ENCODE measurements at regions not wholly inside any gene's neighbourhood (a gene's known extent, or its start where the extent isn't known, plus 50 kb on each side); places are given as distances from the start of the nearest gene placed in this dataset.

DNA sequence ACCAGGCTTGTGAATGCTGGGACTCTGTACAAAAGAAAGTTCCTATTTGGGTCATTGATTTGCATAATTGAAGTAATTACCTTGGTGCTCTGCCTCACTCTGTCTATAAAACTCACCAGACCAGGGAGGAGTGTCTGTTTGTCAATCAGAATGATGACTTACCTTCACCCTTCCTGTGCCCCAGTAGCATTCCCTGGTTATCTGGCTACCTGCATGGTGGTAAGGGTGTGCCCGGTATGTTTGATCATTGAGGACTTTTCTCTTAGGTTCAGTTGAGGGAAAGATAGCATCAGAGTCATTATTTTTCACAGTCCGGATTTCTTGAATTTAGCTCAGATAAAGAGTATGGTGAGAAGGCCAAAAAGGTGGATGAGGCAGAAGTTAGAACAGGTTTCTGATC is 190.0 kb downstream of the BRINP2 start:
- TF ChIP-seq POLR2A (IDR thresholded peaks at IDR 0.05) (no peak), EP300 (IDR thresholded peaks at IDR 0.05) (no peak)
- TF ChIP-seq, protein P1, sequence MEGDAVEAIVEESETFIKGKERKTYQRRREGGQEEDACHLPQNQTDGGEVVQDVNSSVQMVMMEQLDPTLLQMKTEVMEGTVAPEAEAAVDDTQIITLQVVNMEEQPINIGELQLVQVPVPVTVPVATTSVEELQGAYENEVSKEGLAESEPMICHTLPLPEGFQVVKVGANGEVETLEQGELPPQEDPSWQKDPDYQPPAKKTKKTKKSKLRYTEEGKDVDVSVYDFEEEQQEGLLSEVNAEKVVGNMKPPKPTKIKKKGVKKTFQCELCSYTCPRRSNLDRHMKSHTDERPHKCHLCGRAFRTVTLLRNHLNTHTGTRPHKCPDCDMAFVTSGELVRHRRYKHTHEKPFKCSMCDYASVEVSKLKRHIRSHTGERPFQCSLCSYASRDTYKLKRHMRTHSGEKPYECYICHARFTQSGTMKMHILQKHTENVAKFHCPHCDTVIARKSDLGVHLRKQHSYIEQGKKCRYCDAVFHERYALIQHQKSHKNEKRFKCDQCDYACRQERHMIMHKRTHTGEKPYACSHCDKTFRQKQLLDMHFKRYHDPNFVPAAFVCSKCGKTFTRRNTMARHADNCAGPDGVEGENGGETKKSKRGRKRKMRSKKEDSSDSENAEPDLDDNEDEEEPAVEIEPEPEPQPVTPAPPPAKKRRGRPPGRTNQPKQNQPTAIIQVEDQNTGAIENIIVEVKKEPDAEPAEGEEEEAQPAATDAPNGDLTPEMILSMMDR (IDR thresholded peaks at IDR 0.05): no peak
